Parathyroid adenoma (tissue), 2 donors: ENCODE measurements at regions not wholly inside any gene's neighbourhood (a gene's known extent, or its start where the extent isn't known, plus 50 kb on each side); places are given as distances from the start of the nearest gene placed in this dataset.

Experiments used
- H2AFZ ChIP-seq: fragments of 300-600 bp; sonication (generic); one replicate; pipeline ENCODE4 v1.7.0; 2017; ENCODE audit warnings: antibody characterized with exemption, mild to moderate bottlenecking
- H3K27ac ChIP-seq: fragments of 300-600 bp; sonication (generic); one replicate; pipeline ENCODE4 v1.7.0; 2017
- H3K27me3 ChIP-seq: fragments of 300-600 bp; sonication (generic); one replicate; pipeline ENCODE4 v1.7.0; 2017; ENCODE audit warnings: low read length; ENCODE audit not compliant: control insufficient read depth, insufficient read depth
- H3K36me3 ChIP-seq: fragments of 300-600 bp; sonication (generic); one replicate; pipeline ENCODE4 v1.7.0; 2017; ENCODE audit warnings: low read length; ENCODE audit not compliant: control insufficient read depth, insufficient read depth
- H3K4me1 ChIP-seq: fragments of 300-600 bp; sonication (generic); one replicate; pipeline ENCODE4 v1.7.0; 2017; ENCODE audit warnings: control low read depth
- H3K4me2 ChIP-seq: fragments of 300-600 bp; sonication (generic); one replicate; pipeline ENCODE4 v1.7.0; 2017; ENCODE audit warnings: low read length
- H3K4me3 ChIP-seq: fragments of 300-600 bp; sonication (generic); one replicate; pipeline ENCODE4 v1.7.0; 2017; ENCODE audit warnings: low read depth, low read length
- H3K79me2 ChIP-seq: fragments of 300-600 bp; sonication (generic); one replicate; pipeline ENCODE4 v1.7.0; 2017; ENCODE audit warnings: control low read depth
- H3K9ac ChIP-seq: fragments of 300-600 bp; sonication (generic); one replicate; pipeline ENCODE4 v1.7.0; 2017; ENCODE audit warnings: mild to moderate bottlenecking
- H3K9me3 ChIP-seq: fragments of 300-600 bp; sonication (generic); one replicate; pipeline ENCODE4 v1.7.0; 2017; ENCODE audit warnings: low read length; ENCODE audit not compliant: control insufficient read depth
- CTCF ChIP-seq: fragments of 300-600 bp; sonication (generic); IDR thresholded peaks from one replicate; pipeline ENCODE4 v1.7.0; 2017; ENCODE audit warnings: antibody characterized with exemption, mild to moderate bottlenecking
- donor health status: primary hyperparathyroidism.

- Histone ChIP-seq H3K79me2 (peaks cover 36% of the 10 kb centered on the region), H3K9me3 (no peaks in the 10 kb centered on the region), H3K27me3 (no peaks in the 10 kb centered on the region), H3K27ac (no peak overlapping the region), H3K9ac (no peak overlapping the region), H3K4me3 (no peak overlapping the region), H3K4me2 (no peak overlapping the region), H2AFZ (no peak overlapping the region), H3K4me1 (peaks cover 17% of the 10 kb centered on the region), H3K36me3 (no peaks in the 10 kb centered on the region)
- TF ChIP-seq CTCF = no peak
Observed at GRCh38 chr5:155786108-155786507, 540.9 kb upstream of the SGCD start.

- H3K79me2 ChIP-seq = peaks cover 10% of the 10 kb centered on the region
- H3K36me3 ChIP-seq = no peaks in the 10 kb centered on the region
- H3K4me3 ChIP-seq = no peak overlapping the region
- TF ChIP-seq CTCF = no peak
- peaks cover 4% of the 10 kb centered on the region for H3K9me3 ChIP-seq
- peaks cover 10% of the 10 kb centered on the region for H3K4me1 ChIP-seq
- no peak overlapping the region for H3K4me2 ChIP-seq
- no peaks in the 10 kb centered on the region for H3K27me3 ChIP-seq
- no peak overlapping the region for H2AFZ ChIP-seq
- H3K9ac ChIP-seq = no peak overlapping the region
- no peak overlapping the region for H3K27ac ChIP-seq
Observed at GRCh38 chr5:155792873-155793272, 534.1 kb upstream of the SGCD start.

- Histone ChIP-seq H3K27ac (no peak overlapping the region), H3K4me1 (peaks cover 15% of the 10 kb centered on the region), H3K79me2 (peaks cover 6% of the 10 kb centered on the region), H3K9ac (no peak overlapping the region), H3K27me3 (no peaks in the 10 kb centered on the region), H3K36me3 (no peaks in the 10 kb centered on the region), H3K4me3 (no peak overlapping the region), H2AFZ (no peak overlapping the region), H3K9me3 (peaks cover 4% of the 10 kb centered on the region), H3K4me2 (no peak overlapping the region)
- no peak for TF ChIP-seq CTCF
Observed at GRCh38 chr5:155794795-155795194, 532.2 kb upstream of the SGCD start.

- no peak for TF ChIP-seq CTCF
- no peak overlapping the region for H3K9ac ChIP-seq
- no peak overlapping the region for H3K27ac ChIP-seq
- peaks cover 37% of the 10 kb centered on the region for H3K4me1 ChIP-seq
- H3K27me3 ChIP-seq = no peaks in the 10 kb centered on the region
- no peak overlapping the region for H2AFZ ChIP-seq
- H3K4me3 ChIP-seq = no peak overlapping the region
- no peak overlapping the region for H3K4me2 ChIP-seq
- peaks cover 8% of the 10 kb centered on the region for H3K79me2 ChIP-seq
- H3K9me3 ChIP-seq = peaks cover 4% of the 10 kb centered on the region
- H3K36me3 ChIP-seq = no peaks in the 10 kb centered on the region
Observed at GRCh38 chr5:155799308-155799707, 527.7 kb upstream of the SGCD start.

DNA sequence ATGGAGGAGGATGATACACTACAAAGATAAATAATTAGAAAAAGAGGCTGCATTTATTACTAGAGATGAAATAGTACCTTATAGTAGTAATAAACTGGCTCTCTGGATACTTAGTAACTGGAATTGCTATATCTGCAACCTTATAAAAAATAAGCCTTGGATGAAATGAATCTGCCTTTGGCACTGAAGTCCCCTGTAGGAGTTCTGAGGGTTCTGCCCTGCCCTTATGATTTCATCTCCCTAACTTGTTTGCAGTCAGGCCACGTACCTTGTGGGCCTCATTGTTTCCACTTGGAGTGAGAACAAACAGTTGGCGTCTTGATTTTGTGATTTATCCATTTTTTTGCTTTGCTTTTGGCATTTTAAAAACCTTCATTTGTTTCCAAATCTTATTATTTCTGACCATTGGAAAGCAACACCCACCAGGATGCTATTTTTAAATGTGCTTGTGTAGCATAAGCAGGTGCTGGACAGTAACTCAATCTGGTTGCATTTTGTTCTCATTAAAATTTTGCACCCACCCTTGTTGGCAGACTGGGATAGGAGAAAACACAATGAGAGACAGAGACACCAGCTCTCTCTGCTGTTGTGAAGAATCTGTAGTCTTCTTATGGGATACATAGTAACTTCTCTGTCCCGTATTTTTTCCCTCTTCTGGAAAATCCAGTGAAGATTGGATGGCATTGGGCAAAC is 518.9 kb upstream of the SGCD start:
- Histone ChIP-seq H3K36me3 (no peaks in the 10 kb centered on the region), H3K9me3 (no peaks in the 10 kb centered on the region), H3K27me3 (no peaks in the 10 kb centered on the region), H3K4me3 (no peak overlapping the region), H3K4me2 (no peak overlapping the region), H3K4me1 (peaks cover 55% of the 10 kb centered on the region), H2AFZ (no peak overlapping the region), H3K79me2 (peaks cover 17% of the 10 kb centered on the region), H3K27ac (peak overlapping the region; percentile 72), H3K9ac (no peak overlapping the region)
- no peak for TF ChIP-seq CTCF
